Aorta (tissue), 5 donors: ENCODE measurements at regions not wholly inside any gene's neighbourhood (a gene's known extent, or its start where the extent isn't known, plus 50 kb on each side); places are given as distances from the start of the nearest gene placed in this dataset.

Source experiments
- ATAC-seq: fragments of 200-7000 bp; cut with Tn5 transposase; one replicate; pipeline ENCODE4 v1.9.1; 2022; ENCODE audit warnings: moderate library complexity; ENCODE audit not compliant: low FRiP score
- DNase-seq, 2 donors: peaks; one replicate each; pipeline ENCODE4 v3.0.0-alpha.2; 2020
- H3K27ac ChIP-seq, 2 donors: one replicate each; pipeline ENCODE4 v1.5.1; 2013; ENCODE audit warnings: low read length in 2 of 2, mild to moderate bottlenecking in 2 of 2, moderate library complexity in 2 of 2, control low read depth in 1 of 2, inconsistent platforms in 1 of 2, low read depth in 1 of 2
- H3K27me3 ChIP-seq, 2 donors: one replicate each; pipeline ENCODE4 v1.6.1; 2013; ENCODE audit warnings: control low read depth in 1 of 2, low read length in 1 of 2, mild to moderate bottlenecking in 1 of 2, moderate library complexity in 1 of 2; ENCODE audit not compliant: insufficient read depth in 2 of 2, control insufficient read depth in 1 of 2
- H3K36me3 ChIP-seq, 2 donors: one replicate each; pipeline ENCODE4 v1.6.1; 2013; ENCODE audit warnings: control low read depth in 1 of 2, low read length in 1 of 2, mild to moderate bottlenecking in 1 of 2; ENCODE audit not compliant: insufficient read depth in 2 of 2, control insufficient read depth in 1 of 2
- H3K4me1 ChIP-seq, 2 donors: one replicate each; pipeline ENCODE4 v1.6.1; 2013; ENCODE audit warnings: low read length in 2 of 2, control low read depth in 1 of 2, mild to moderate bottlenecking in 1 of 2, moderate library complexity in 1 of 2; ENCODE audit not compliant: insufficient read depth in 2 of 2, control insufficient read depth in 1 of 2
- H3K4me3 ChIP-seq, 2 donors: one replicate each; pipeline ENCODE4 v1.5.1; 2013; ENCODE audit warnings: low read length in 2 of 2, control low read depth in 1 of 2, mild to moderate bottlenecking in 1 of 2
- H3K9me3 ChIP-seq: one replicate; pipeline ENCODE4 v1.6.1; 2013; ENCODE audit warnings: mild to moderate bottlenecking, low read length; ENCODE audit not compliant: control insufficient read depth
- WGBS, 2 donors: extraction: QIAGEN DNeasy Blood & Tissue Kit; methylation state at CpG; one replicate each; pipeline ENCODE4 v1.1.7; 2013; 5-methylcytosine and 5-hydroxymethylcytosine counted together
- intact Hi-C, 2 donors: fragments of 100-400 bp; cut with DNase I; formaldehyde crosslinking; loops; one replicate each; pipeline versions ENCODE4 v1.14.2 to v1.15.0; 2022
- donor health status: healthy with polysubstance abuse.
- donor health status: Bipolar disorder and iron deficiency.
- donor health status: DM: no; HTN: no; CAD: no.
- donor health status: DM: no; HTN: no; CAD: no.
- donor health status: DM: yes; HTN: yes; CAD: no.

GRCh38 chr18:56517196-56517595 is 121.2 kb downstream of the TXNL1 start:
- Histone ChIP-seq H3K27me3 (no peaks in the 10 kb centered on the region), H3K4me1 (no peaks in the 10 kb centered on the region), H3K36me3 (no peaks in the 10 kb centered on the region), H3K4me3 (no peak overlapping the region), H3K9me3 (no peaks in the 10 kb centered on the region), H3K27ac (no peak overlapping the region)
- DNase-seq: no peak
- no peak for ATAC-seq
- whole genome bisulfite sequencing, 2 donors: 90 to 91% methylated on average over 4 of the region's 4 CpGs
- intact Hi-C loops: no loop called here

- DNase-seq: no peak
- H3K27ac ChIP-seq: no peak overlapping the region
- no peak for ATAC-seq
- H3K4me1 ChIP-seq: no peaks in the 10 kb centered on the region
- no peaks in the 10 kb centered on the region for H3K27me3 ChIP-seq
- 65 to 74% methylated on average over 4 of the region's 4 CpGs for WGBS, 2 donors
- H3K36me3 ChIP-seq: no peaks in the 10 kb centered on the region
- H3K9me3 ChIP-seq: no peaks in the 10 kb centered on the region
- H3K4me3 ChIP-seq: no peak overlapping the region
- intact Hi-C loops: no loop called here
These were observed 121.6 kb downstream of the TXNL1 start for GRCh38 chr18:56516789-56517188.

- H3K9me3 ChIP-seq: peaks cover under 1% of the 10 kb centered on the region
- intact Hi-C loops: no loop called here
- no peak overlapping the region for H3K27ac ChIP-seq
- WGBS, 2 donors: 70 to 84% methylated on average over 3 of the region's 3 CpGs
- H3K4me1 ChIP-seq: no peaks in the 10 kb centered on the region
- no peak for ATAC-seq
- no peaks in the 10 kb centered on the region for H3K27me3 ChIP-seq
- no peaks in the 10 kb centered on the region for H3K36me3 ChIP-seq
- no peak for DNase-seq
- H3K4me3 ChIP-seq: no peak overlapping the region
These were observed 122.9 kb downstream of the TXNL1 start for GRCh38 chr18:56515522-56515921.

- Histone ChIP-seq H3K4me3 (no peak overlapping the region), H3K27ac (no peak overlapping the region), H3K4me1 (no peaks in the 10 kb centered on the region), H3K9me3 (peaks cover 2% of the 10 kb centered on the region), H3K36me3 (no peaks in the 10 kb centered on the region), H3K27me3 (no peaks in the 10 kb centered on the region)
- intact Hi-C loops: no loop called here
- WGBS, 2 donors: 86 to 89% methylated on average over 1 of the region's 1 CpG
- ATAC-seq (no peak), DNase-seq (no peak)
These were observed 126.4 kb downstream of the TXNL1 start for GRCh38 chr18:56511996-56512395.

GRCh38 chr18:56510108-56510507 is 128.3 kb downstream of the TXNL1 start:
- intact Hi-C loops: no loop called here
- H3K4me3 ChIP-seq: no peak overlapping the region

GRCh38 chr18:56509656-56510055 is 128.7 kb downstream of the TXNL1 start:
- no peaks in the 10 kb centered on the region for H3K27me3 ChIP-seq
- no peaks in the 10 kb centered on the region for H3K4me1 ChIP-seq
- ATAC-seq (no peak), DNase-seq (no peak)
- H3K27ac ChIP-seq: no peak overlapping the region
- 44 to 57% methylated on average over 3 of the region's 3 CpGs for WGBS, 2 donors
- intact Hi-C loops: no loop called here
- no peak overlapping the region for H3K4me3 ChIP-seq
- H3K9me3 ChIP-seq: peaks cover 2% of the 10 kb centered on the region
- H3K36me3 ChIP-seq: no peaks in the 10 kb centered on the region

More at GRCh38 chr18:56510108-56510507, 128.3 kb downstream of the TXNL1 start:
- no peaks in the 10 kb centered on the region for H3K27me3 ChIP-seq
- DNase-seq (no peak), ATAC-seq (no peak)
- no peaks in the 10 kb centered on the region for H3K4me1 ChIP-seq
- peaks cover 2% of the 10 kb centered on the region for H3K9me3 ChIP-seq
- no peaks in the 10 kb centered on the region for H3K36me3 ChIP-seq
- no peak overlapping the region for H3K27ac ChIP-seq

- Histone ChIP-seq H3K4me1 (no peaks in the 10 kb centered on the region), H3K4me3 (no peak overlapping the region), H3K27ac (no peak overlapping the region), H3K36me3 (no peaks in the 10 kb centered on the region), H3K27me3 (no peaks in the 10 kb centered on the region), H3K9me3 (peaks cover 2% of the 10 kb centered on the region)
- DNase-seq: no peak
- intact Hi-C loops: no loop called here
- ATAC-seq: no peak
- WGBS, 2 donors: 60 to 63% methylated on average over 4 of the region's 4 CpGs
These were observed 129.9 kb downstream of the TXNL1 start for GRCh38 chr18:56508370-56509036.

GRCh38 chr18:56505971-56506370 is 132.4 kb downstream of the TXNL1 start:
- Histone ChIP-seq H3K9me3 (peaks cover 2% of the 10 kb centered on the region), H3K4me1 (no peaks in the 10 kb centered on the region), H3K36me3 (no peaks in the 10 kb centered on the region), H3K4me3 (no peak overlapping the region), H3K27me3 (no peaks in the 10 kb centered on the region), H3K27ac (no peak overlapping the region)
- intact Hi-C loops: no loop called here
- DNase-seq (no peak), ATAC-seq (no peak)

- Histone ChIP-seq H3K36me3 (no peaks in the 10 kb centered on the region), H3K4me3 (no peak overlapping the region), H3K27ac (no peak overlapping the region), H3K4me1 (no peaks in the 10 kb centered on the region), H3K9me3 (no peaks in the 10 kb centered on the region), H3K27me3 (no peaks in the 10 kb centered on the region)
- WGBS, 2 donors: 94 to 95% methylated on average over 3 of the region's 3 CpGs
- ATAC-seq: no peak
- no peak for DNase-seq
- intact Hi-C loops: no loop called here
These were observed 133.1 kb downstream of the TXNL1 start for GRCh38 chr18:56505293-56505692.
